GM18520 (cell line): ENCODE measurements at regions not wholly inside any gene's neighbourhood (a gene's known extent, or its start where the extent isn't known, plus 50 kb on each side); places are given as distances from the start of the nearest gene placed in this dataset.
A peak's percentile ranks its signal among the peaks of the same experiment; 100 is the strongest.
"Not testable (repeated sequence)": the region's sequence is repeated elsewhere in the genome, so short reads cannot be mapped to it uniquely, and the experiment has no call there.

Experiments used
- ATAC-seq: cut with Tn5 transposase; IDR thresholded peaks from one replicate; pipeline ENCODE4 v1.9.1; 2021; ENCODE audit not compliant: unreplicated experiment

DNA sequence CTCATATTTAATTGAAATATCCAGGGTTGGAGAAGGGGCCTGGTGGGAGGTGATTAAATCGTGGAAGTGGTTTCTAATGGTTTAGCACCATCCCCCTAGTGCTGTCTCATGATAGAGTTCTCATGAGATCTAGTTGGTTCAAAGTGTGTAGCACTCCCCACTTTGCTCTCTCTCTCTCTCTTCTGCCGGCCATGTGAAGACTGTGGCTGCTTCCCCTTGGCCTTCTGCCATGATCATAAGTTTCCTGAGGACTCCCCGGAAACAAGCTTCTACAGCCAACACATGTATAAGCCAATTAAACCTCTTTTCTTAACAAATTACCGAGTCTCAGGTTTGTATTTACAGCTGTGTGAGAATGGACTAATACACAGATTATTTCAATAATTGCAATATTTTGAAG lies 305.8 kb upstream of the KCND2 start:
- no peak for ATAC-seq

DNA sequence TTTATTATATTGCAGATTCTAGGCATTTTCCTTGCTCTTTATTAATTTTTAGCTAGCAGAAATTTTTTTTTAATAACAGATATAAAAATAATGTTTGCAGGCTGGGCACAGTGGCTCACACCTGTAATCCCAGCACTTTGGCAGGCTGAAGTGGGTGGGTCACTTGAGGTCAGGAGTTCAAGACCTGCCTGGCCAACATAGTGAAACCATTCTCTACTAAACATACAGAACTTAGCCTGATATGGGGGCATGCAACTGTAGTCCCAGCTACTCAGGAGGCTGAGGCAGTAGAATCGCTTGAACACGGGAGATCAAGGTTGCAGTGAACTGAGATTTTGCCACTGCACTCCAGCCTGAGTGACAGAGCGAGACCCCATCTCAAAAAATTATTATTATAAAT lies 304.6 kb upstream of the KCND2 start:
- ATAC-seq, result not testable (repeated sequence)

DNA sequence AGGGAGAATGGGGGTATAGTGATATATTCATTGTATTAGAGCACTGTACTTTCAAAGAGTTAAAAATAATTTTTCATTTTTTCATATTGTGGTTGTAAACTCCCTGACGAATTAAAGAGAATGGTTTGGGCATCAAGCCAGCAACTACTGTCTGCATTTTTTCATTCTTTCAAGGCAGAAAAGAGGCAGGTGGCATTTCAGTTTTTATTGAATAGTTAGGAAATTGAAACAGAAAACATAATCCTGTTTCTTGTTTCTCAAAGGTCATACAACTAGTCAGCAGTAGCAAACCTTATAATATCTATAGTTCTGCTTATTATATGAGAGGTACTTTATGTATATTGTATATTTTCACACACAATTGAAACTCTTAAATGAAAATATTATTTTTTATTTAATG lies 303.9 kb upstream of the KCND2 start:
- no peak for ATAC-seq

DNA sequence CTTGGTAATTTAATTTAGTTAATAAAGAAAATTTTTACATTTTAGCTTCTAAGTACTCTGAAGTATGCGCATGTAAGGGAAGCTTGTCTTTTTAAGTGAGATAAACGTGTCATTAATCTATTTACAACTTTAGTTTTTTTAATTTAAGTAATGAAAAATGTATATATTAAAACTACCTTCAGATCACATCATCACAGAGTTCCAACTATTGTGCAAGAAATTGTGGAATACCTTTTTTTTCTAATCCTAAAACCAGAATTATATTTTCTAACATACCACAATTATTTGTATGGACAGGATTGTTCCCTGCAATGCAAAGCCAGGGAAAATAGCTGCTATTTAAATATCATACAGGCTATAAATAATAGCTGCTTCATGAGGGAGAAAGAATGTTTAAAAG lies 303.2 kb upstream of the KCND2 start:
- no peak for ATAC-seq

DNA sequence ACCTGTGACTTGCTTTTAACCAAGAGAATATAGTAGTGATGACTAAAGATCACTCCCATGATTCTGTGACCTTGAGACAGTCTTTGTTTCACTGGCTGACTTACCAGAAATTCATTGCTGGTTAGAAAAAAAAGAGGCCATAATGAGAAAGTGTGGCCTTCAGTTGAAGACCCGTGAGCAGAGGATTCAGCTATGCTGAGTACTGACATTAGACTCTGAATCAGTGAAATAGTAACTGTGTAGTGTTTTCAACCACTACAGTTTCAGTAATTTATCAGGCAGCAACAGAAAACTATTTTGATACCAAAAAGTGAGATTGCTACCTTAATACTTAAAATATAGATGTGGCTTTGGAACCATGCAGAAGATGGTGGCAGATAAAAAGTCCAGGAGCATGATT lies 298.0 kb upstream of the KCND2 start:
- ATAC-seq, result no peak

DNA sequence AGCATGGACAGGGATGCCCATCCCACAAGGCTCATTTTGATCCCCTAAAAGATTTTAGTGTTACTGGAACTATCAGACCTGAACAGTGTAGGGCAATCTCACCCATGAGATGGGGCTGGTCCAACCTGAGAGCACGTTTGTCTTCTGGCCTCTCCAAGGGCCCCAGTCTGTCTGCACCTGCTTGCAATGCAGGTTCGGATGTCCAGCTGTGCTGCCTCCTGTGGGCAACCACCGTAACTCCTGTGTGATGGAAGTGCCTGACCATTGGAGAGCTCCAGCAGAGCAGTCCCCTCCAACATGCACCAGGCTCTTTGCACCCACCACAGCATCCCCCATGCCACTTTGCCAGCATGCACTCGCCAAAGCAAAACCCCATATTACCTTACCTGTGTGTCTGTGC lies 290.1 kb upstream of the KCND2 start:
- no peak for ATAC-seq

DNA sequence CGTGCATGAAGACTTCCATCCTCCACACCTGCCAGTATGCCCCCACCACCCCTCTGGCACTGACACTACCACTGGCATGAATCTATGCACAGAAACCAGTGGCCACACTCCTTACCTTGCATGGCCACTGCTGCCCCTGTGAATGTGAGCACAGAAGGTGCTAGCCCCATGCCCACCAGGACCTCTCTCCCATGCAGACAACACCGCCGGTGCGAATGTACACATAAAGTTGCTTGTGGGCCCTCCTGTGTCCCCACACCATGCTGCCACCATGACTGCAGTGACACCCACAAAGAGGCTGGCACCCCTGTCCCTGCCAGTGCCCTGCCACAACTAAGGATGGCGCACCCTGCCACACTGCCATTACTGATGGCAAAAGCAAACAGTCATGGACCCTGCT lies 289.5 kb upstream of the KCND2 start:
- ATAC-seq, result no peak

DNA sequence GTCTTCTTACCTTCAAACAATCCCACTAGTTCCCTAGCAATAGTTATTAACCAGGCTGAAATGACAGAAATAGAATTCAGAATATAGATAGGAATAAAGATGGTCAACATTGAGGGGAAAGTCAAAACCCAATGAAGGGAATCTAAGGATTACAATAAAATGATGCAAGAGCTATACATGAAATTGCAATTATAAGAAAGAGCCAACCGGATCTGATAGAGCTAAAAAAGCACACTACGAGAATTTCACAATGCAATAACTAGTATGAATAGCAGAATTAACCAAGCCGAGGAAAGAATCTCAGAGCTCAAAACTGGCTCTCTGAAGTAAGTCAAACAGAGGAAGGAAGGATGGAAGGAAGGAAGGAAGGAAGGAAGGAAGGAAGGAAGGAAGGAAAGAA lies 288.7 kb upstream of the KCND2 start:
- no peak for ATAC-seq

DNA sequence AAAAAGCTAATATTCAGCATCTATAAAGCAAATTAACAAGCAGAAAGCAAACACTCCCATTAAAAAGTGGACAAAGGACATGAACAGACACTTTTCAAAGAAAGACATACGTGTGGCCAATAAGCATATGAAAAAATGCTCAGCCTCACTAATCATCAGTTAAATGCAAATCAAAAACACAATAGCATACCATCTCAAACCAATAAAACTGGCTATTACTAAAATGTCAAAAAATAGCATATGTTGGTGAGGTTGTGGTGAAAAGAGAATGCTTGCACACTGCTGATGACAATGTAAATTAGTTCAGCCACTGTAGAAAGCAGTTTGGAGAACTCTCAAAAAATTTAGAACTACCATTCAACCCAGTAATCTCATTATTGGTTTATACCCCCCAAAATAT lies 284.6 kb upstream of the KCND2 start:
- no peak for ATAC-seq

DNA sequence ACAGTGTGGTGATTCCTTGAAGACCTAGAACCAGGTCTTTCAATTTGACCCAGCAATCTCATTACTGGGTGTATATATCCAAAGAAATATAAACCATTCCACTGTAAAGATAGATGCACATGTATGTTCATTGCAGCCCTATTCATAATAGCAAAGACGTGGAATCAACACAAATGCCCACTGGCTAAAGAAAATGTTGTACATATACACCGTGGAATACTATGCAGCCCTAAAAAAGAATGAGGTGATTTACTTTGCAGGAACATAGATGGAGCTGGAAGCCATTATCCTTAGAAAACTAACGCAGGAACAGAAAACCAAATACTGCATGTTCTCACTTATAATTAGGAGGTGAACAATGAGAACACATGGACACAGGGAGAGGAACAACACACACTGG lies 278.0 kb upstream of the KCND2 start:
- no peak for ATAC-seq

DNA sequence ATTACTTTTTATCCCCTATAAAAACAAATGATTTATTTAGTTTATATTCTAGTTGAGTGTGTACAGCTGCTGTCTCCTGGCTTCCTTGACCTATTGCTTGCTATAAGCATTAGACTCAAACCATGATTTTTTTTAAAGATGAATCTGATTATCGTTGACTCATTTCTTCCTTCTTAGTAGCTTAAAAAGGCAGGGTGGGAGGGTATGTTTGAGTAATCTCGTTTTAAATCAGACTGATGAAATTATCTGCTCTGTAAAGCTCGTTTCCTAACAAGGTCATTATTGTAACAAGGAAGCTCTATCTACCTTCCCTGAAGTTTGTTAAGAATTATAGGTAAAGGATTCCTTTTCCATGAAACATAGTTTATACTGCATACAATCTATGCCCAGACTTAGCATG lies 276.3 kb upstream of the KCND2 start:
- ATAC-seq, result peak; percentile 64

DNA sequence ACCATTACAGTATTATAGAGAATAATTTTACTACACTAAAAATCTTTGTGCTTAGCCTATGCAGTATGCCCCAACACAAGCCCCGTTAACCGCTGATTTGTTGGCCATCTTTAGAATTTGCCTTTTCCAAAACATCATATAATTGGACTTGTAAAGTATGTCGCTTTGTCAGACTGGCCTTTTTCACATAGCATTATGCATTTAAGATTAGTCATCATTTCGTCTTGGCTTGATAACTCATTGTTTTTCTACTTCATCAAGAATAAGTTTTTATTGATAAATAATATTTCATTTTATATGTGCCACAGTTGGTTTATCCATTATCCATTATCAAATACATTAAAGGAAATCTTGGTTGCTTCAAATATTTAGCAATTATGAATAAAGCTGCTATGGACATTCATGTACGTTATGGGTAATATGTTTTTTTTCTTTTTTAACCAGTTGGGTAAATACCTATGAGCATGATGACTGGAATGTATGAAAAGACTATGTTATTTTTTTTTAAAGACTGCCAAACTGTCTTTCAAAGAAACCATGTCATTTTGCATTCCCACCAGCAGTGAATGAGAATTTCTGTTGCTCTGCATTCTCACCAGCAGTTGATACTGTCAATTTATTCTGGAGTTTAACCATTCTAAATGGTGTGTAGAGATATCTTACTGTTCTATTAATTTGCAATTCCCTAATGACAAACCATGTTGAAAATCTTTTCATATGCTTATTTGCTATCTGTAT lies 273.1 kb upstream of the KCND2 start:
- no peak for ATAC-seq

DNA sequence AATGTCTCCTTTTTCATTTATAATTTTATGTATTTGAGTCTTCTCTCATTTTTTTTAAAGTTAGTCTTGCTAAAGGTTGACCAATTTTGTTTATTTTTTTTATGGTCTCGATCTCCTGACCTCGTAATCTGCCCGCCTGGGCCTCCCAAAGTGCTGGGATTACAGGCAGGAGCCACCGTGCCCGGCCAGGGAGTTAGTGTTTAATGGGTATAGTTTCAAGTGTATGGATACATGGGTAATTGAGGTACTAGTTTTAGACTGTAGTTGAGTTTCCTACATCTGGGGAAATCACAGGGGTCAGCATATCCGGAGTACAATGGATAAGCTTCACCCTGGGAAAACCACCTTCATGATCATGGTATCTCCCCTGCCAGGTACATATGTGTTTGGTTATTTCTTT lies 267.3 kb upstream of the KCND2 start:
- ATAC-seq, result no peak

DNA sequence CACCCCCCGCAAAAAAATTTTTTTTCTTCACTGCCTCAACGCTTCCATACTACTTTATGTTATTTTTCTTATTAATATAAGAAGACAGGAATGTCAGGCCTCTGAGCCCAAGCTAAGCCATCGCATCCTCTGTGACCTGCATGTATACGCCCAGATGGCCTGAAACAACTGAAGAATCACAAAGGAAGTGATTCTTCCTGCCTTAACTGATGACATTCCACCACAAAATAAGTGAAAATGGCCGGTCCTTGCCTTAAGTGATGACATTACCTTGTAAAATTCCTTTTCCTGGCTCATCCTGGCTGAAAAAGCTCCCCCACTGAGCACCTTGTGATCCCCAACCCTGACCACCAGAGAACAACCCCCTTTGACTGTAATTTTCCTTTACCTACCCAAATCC lies 258.7 kb upstream of the KCND2 start:
- ATAC-seq, result not testable (repeated sequence)

DNA sequence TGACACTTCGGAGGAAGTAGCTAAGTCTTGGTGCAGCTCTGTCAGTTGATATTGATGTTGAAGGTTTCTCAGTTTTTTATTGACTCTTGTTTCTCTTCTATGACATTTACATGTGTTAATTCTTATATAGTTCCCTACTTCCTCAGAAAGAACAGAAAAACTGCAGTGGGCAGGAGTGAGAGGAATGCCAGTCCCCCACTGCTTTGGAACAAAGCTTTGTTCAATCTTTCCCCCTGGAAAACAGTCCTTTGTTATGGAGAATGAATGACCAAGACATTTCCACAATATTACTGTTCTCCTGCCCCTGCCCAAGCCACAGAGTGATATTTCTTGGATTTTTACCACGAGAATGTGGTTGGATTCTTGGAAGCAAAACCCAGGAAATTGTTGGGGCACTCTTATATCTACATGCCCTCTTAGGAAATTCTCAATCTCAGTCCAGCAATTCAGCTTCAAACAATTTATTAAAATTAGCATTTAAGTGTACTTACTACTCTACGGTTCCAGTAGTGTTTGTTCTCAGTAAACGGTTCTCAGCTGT lies 258.0 kb upstream of the KCND2 start:
- ATAC-seq, result no peak

DNA sequence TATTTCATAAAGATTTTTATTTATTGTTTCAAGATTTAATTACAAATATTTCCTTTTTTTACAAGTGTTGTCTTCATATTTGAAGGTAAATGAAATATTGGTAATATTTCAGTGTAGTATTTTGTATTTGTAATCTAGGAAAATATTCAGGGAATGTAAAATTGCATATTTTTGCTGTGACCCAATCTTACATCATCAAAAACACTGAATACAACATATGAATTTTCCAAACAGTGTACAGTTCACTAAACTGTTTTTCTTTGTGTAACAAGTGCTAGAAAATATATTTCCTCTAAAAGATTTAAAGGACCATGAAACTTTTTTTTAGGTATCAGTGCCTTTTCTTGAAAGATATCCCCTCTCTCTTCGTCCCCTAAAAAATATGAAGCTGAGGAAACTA lies 251.9 kb upstream of the KCND2 start:
- ATAC-seq, result no peak

DNA sequence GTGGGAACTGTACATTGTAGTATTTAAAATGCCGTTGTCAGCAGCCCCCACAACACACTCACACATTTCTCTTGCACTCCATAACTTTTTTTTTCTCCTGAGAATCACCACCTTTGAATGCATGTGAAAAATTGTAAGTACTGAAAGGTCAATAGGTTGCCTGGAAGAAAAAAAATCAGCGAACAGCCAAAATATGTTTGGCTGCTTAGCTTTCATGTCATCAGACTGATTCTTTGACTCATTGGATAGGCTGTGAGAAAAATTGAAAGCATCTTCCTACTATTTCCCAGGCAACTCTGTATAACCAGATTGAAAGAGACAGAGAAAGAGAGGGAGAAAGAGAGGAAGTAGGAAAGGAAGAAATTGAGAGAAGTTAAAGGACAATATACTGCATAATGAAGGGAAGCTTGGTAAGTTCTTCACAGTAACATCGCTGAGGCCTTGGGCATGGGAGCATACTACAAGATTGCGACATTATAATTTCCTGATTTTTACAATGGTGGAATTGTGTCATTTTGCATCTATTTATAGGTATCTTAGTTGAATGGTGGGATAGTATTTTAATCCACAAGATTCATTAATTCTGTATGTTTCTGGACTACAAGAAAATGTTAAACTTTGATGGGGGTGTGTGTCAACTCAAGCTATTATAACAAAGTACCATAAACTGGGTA lies 249.3 kb upstream of the KCND2 start:
- ATAC-seq, result no peak

DNA sequence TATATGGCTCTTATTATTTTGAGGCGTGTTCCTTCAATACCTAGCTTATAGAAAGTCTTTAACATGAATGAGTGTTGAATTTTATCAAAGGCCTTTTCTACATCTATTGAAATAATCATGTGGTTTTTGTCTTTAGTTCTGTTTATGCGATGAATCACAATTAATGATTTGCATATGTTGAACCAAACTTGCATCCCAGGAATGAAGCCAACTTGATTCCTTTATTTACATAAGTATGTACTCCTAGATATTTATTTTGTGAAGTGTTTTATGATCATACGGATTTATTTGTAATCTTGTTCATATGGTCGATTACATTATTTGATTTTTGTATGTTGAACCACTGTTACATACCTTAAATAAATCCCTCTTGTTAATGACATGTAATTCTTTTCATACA lies 244.3 kb upstream of the KCND2 start:
- ATAC-seq, result no peak

DNA sequence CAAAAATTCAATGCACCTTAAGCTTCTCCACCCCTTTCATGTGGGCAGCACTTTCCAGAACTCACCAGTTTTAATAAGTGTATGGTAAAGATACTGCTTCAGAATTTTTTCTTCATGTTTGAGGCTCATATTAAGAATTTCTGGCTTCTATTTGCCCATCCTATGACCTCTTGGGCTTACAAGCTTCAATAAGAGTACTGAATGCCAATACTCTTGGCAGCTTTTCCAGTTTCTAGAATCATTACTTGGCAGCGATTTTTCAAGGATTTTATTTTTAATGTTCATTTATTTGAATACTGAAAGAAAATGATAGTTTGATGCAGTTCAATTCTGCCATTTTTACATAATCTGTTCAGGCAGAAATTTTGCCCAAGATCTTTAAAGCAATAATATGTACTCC lies 242.1 kb upstream of the KCND2 start:
- ATAC-seq, result no peak

DNA sequence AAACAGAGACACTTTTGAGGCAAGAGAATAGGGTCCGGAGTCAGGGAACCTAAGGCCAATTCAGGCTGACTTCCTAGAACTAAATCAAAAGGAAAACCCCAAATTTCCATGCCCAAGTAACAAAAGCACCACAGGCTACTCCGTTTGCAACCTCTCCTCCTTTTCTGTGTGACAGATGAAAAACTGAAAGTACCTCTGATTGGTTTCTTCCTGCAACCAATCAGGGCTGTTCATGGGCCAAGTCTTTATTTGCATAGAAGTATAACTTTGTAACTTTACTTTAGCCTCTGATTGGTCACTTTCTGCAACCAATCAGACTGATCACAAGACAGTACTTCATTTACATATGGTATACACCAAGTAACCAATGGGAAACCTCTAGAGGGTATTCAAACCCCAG lies 239.9 kb upstream of the KCND2 start:
- no peak for ATAC-seq

DNA sequence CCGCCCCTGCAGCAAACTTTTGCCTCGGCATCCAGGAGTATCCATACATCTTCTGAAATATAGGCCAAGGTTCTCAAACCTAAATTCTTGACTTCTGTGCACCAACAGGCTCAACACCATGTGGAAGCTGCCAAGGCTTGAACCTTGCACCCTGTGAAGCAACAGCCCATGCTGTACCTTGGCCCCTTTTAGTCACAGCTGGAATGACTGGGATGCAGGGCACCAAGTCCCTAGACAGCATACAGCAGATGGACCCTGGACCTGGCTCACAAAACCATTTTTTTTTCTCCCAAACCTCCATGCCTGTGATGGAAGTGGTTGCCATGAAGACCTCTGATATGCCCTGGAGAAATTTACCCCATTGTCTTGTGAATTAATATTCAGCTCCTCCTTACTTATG lies 233.8 kb upstream of the KCND2 start:
- ATAC-seq, result no peak

DNA sequence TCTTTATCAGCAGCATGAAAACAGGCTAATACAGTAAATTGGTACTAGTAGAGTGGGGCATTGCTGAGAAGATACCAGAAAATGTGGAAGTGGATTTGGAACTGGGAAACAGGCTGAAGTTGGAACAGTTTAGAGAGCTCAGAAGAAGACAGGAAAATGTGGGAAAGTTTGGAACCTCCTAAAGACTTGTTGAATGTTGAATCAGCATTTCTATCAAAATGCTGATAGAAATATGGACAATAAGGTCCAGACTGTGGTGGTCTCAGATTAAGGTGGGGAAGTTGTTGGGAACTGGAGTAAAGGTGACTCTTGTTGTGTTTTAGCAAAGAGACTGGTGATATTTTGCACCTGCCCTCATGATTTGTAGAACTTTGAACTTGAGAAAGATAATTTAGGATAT lies 231.2 kb upstream of the KCND2 start:
- ATAC-seq, result no peak

DNA sequence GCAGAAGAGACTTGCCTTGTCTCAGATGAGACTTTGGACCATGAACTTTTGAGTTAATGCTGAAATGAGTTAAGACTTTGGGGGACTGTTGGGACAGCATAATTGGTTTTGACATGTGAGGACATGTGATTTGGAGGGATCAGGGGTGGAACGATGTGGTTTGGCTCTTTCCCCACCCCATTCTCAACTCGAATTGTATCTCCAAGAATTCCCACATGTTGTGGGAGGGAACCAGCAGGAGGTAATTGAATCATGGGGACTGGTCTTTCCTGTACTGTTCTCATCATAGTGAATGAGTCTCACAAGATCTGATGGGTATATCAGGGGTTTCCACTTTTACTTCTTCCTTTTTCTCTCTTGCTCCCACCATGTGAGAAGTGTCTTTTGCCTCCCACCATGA lies 229.7 kb upstream of the KCND2 start:
- ATAC-seq, result no peak
